CD4-positive, alpha-beta T cell (primary cell): ENCODE measurements at regions not wholly inside any gene's neighbourhood (a gene's known extent, or its start where the extent isn't known, plus 50 kb on each side); places are given as distances from the start of the nearest gene placed in this dataset.

Experiments used
- ATAC-seq: fragments of 200-7000 bp; cut with Tn5 transposase; one replicate; pipeline ENCODE4 v1.10.0; 2022; ENCODE audit warnings: mild to moderate bottlenecking; ENCODE audit not compliant: poor library complexity
- CTCF ChIA-PET: fragments of 350-600 bp; sonication (Branson Sonifier 250); formaldehyde crosslinking; loops from one replicate; lab custom pipeline; 2021; ENCODE audit warnings: antibody characterized with exemption, inconsistent platforms; lab: Charles Lee
- POLR2A ChIA-PET: fragments of 350-600 bp; sonication (Branson Sonifier 250); formaldehyde crosslinking; loops from one replicate; lab custom pipeline; 2021; ENCODE audit warnings: antibody characterized with exemption, inconsistent platforms; lab: Charles Lee
- DNase-seq, 14 experiments: peaks; one replicate each; pipeline ENCODE4 v3.0.0-alpha.2; 2013 to 2020; ENCODE audit warnings: mixed read lengths in 2 of 14
- H3K27ac ChIP-seq, 2 donors: one replicate each; pipeline versions ENCODE4 v1.5.1 to v1.7.0; 2013; ENCODE audit warnings: low read length in 2 of 2, low read depth in 1 of 2, mild to moderate bottlenecking in 1 of 2
- H3K27me3 ChIP-seq, 2 experiments: 1 replicate in 1 of 2; 2 replicates in 1 of 2; pipeline versions ENCODE4 v1.6.1 to v1.7.0; 2013; ENCODE audit warnings: low read length in 2 of 2, control low read depth in 1 of 2, mild to moderate bottlenecking in 1 of 2, moderate library complexity in 1 of 2; ENCODE audit not compliant: insufficient read depth in 2 of 2, control insufficient read depth in 1 of 2
- H3K36me3 ChIP-seq: one replicate; pipeline ENCODE4 v1.6.1; 2013; ENCODE audit warnings: low read length, control low read depth; ENCODE audit not compliant: insufficient read depth
- H3K4me1 ChIP-seq: one replicate; pipeline ENCODE4 v1.6.1; 2013; ENCODE audit warnings: low read length, control low read depth; ENCODE audit not compliant: insufficient read depth
- H3K4me3 ChIP-seq: one replicate; pipeline ENCODE4 v1.5.1; 2013; ENCODE audit warnings: mild to moderate bottlenecking, low read length, moderate library complexity
- H3K9me3 ChIP-seq, 2 experiments: 1 replicate in 1 of 2; 2 replicates in 1 of 2; pipeline versions ENCODE4 v1.6.1 to v1.7.0; 2013; ENCODE audit warnings: low read length in 2 of 2, mild to moderate bottlenecking in 2 of 2, control low read depth in 1 of 2, moderate library complexity in 1 of 2; ENCODE audit not compliant: control insufficient read depth in 1 of 2, insufficient read depth in 1 of 2
- H3K27ac Mint-ChIP-seq: one replicate; pipeline ENCODE4 v1.8.0; 2020; ENCODE audit warnings: mixed read lengths
- H3K27me3 Mint-ChIP-seq: one replicate; pipeline ENCODE4 v1.8.0; 2021; ENCODE audit warnings: mixed read lengths
- H3K36me3 Mint-ChIP-seq: one replicate; pipeline ENCODE4 v1.8.0; 2021; ENCODE audit warnings: low read depth, mixed read lengths
- H3K4me1 Mint-ChIP-seq: one replicate; pipeline ENCODE4 v1.8.0; 2021; ENCODE audit warnings: low read depth, mixed read lengths
- H3K4me3 Mint-ChIP-seq: one replicate; pipeline ENCODE4 v1.8.0; 2020; ENCODE audit warnings: mild to moderate bottlenecking, mixed read lengths
- H3K9me3 Mint-ChIP-seq: one replicate; pipeline ENCODE4 v1.8.0; 2020; ENCODE audit warnings: mixed read lengths
- CTCF ChIP-seq: fragments of 200-600 bp; IDR thresholded peaks from one replicate; pipeline ENCODE4 v1.8.0; 2022; ENCODE audit warnings: antibody characterized with exemption, mild to moderate bottlenecking
- intact Hi-C, 2 experiments: fragments of 100-400 bp; cut with DNase I in 1 of 2; cut with micrococcal nuclease in 1 of 2; formaldehyde crosslinking; loops; one replicate each; pipeline versions ENCODE4 v1.15.1 to v1.9.0; 2023 to 2025; cut with DNase I, micrococcal nuclease

GRCh38 chr21:32184065-32184464 is 94.8 kb downstream of the MIS18A start:
- H3K9me3 Mint-ChIP-seq: no peaks in the 10 kb centered on the region
- DNase-seq (no peak), ATAC-seq (no peak)
- H3K4me3 Mint-ChIP-seq: no peak overlapping the region
- H3K36me3 Mint-ChIP-seq: no peaks in the 10 kb centered on the region
- ChIA-PET CTCF (no interaction called here), POLR2A (no interaction called here)
- no peaks in the 10 kb centered on the region for H3K4me1 Mint-ChIP-seq
- intact Hi-C loops: no loop called here
- Histone ChIP-seq H3K36me3 (no peaks in the 10 kb centered on the region), H3K9me3 (no peaks in the 10 kb centered on the region), H3K4me3 (no peak overlapping the region), H3K27me3 (no peaks in the 10 kb centered on the region), H3K4me1 (no peaks in the 10 kb centered on the region), H3K27ac (no peak overlapping the region)
- peaks cover 9% of the 10 kb centered on the region for H3K27me3 Mint-ChIP-seq
- TF ChIP-seq CTCF: no peak
- H3K27ac Mint-ChIP-seq: no peak overlapping the region

- no peak for ATAC-seq
- intact Hi-C loops: no loop called here
- H3K36me3 Mint-ChIP-seq: no peaks in the 10 kb centered on the region
- ChIA-PET CTCF (no interaction called here), POLR2A (no interaction called here)
- no peak for TF ChIP-seq CTCF
- H3K27ac ChIP-seq: no peak overlapping the region
- no peak overlapping the region for H3K4me3 ChIP-seq
- H3K36me3 ChIP-seq: no peaks in the 10 kb centered on the region
- H3K4me1 Mint-ChIP-seq: no peaks in the 10 kb centered on the region
- DNase-seq: no peak
- H3K27me3 ChIP-seq: no peaks in the 10 kb centered on the region
- no peak overlapping the region for H3K27ac Mint-ChIP-seq
- H3K4me1 ChIP-seq: no peaks in the 10 kb centered on the region
- H3K4me3 Mint-ChIP-seq: no peak overlapping the region
- peaks cover 7% of the 10 kb centered on the region for H3K27me3 Mint-ChIP-seq
- H3K9me3 ChIP-seq: no peaks in the 10 kb centered on the region
- H3K9me3 Mint-ChIP-seq: no peaks in the 10 kb centered on the region
These were observed 95.5 kb downstream of the MIS18A start for GRCh38 chr21:32183396-32183795.

- intact Hi-C loops: no loop called here
- ChIA-PET POLR2A (no interaction called here), CTCF (no interaction called here)
- Mint-ChIP-seq H3K27me3 (peaks cover 2% of the 10 kb centered on the region), H3K4me1 (no peaks in the 10 kb centered on the region), H3K9me3 (no peaks in the 10 kb centered on the region), H3K27ac (no peak overlapping the region), H3K4me3 (no peak overlapping the region), H3K36me3 (no peaks in the 10 kb centered on the region)
- Histone ChIP-seq H3K27me3 (no peaks in the 10 kb centered on the region), H3K9me3 (no peaks in the 10 kb centered on the region), H3K27ac (no peak overlapping the region), H3K4me3 (no peak overlapping the region), H3K36me3 (no peaks in the 10 kb centered on the region), H3K4me1 (no peaks in the 10 kb centered on the region)
- DNase-seq (no peak), ATAC-seq (no peak)
- TF ChIP-seq CTCF: no peak
These were observed 96.4 kb downstream of the MIS18A start for GRCh38 chr21:32182449-32182848.
